A673 (cell line): ENCODE measurements at regions not wholly inside any gene's neighbourhood (a gene's known extent, or its start where the extent isn't known, plus 50 kb on each side); places are given as distances from the start of the nearest gene placed in this dataset.

Experiments
- BruUV-seq: library from RNA; stranded (reverse); fragments of 400-500 nt; replicated peaks from 2 replicates; lab custom pipeline; 2021; lab: Mats Ljungman, UMichigan
- CTCF ChIA-PET: fragments of 300-600 bp; sonication (Branson Sonifier 250); formaldehyde crosslinking; loops from one replicate; lab custom pipeline; 2022; ENCODE audit warnings: antibody characterized with exemption; lab: Charles Lee
- POLR2A ChIA-PET: fragments of 300-600 bp; sonication (Branson Sonifier 250); formaldehyde crosslinking; loops from one replicate; lab custom pipeline; 2022; ENCODE audit warnings: antibody characterized with exemption; ENCODE audit not compliant: low non-redundant PET; lab: Charles Lee
- DNase-seq: peaks from one replicate; pipeline ENCODE4 v3.0.0-alpha.2; 2015; ENCODE audit warnings: low spot score
- H3K27ac ChIP-seq: fragments of 200-600 bp; sonication (generic); 2 replicates; pipeline ENCODE4 v1.5.1; 2016; ENCODE audit warnings: mixed run types, low read depth, mild to moderate bottlenecking, mixed read lengths, antibody characterized with exemption, low read length; ENCODE audit not compliant: poor library complexity, severe bottlenecking
- H3K27me3 ChIP-seq: fragments of 200-600 bp; sonication (generic); replicated peaks from 2 replicates; pipeline ENCODE4 v1.6.1; 2017; ENCODE audit warnings: mixed run types, low read depth, mild to moderate bottlenecking, mixed read lengths, antibody characterized with exemption, low read length; ENCODE audit not compliant: insufficient read depth, poor library complexity
- H3K36me3 ChIP-seq: fragments of 200-600 bp; sonication (generic); 2 replicates; pipeline ENCODE4 v1.6.1; 2016; ENCODE audit warnings: mixed run types, mild to moderate bottlenecking, mixed read lengths, antibody characterized with exemption, low read length; ENCODE audit not compliant: insufficient read depth, poor library complexity, severe bottlenecking
- H3K4me1 ChIP-seq: fragments of 200-600 bp; sonication (generic); 2 replicates; pipeline ENCODE4 v1.6.1; 2017; ENCODE audit warnings: mixed run types, mild to moderate bottlenecking, mixed read lengths, antibody characterized with exemption, low read length; ENCODE audit not compliant: insufficient read depth, poor library complexity, severe bottlenecking
- H3K4me3 ChIP-seq: fragments of 200-600 bp; sonication (generic); 2 replicates; pipeline ENCODE4 v1.5.1; 2016; ENCODE audit warnings: low read depth, mixed run types, mild to moderate bottlenecking, mixed read lengths, low read length; ENCODE audit not compliant: poor library complexity, severe bottlenecking
- H3K9me3 ChIP-seq: fragments of 200-600 bp; sonication (generic); 2 replicates; pipeline ENCODE4 v1.6.1; 2016; ENCODE audit warnings: mixed run types, low read depth, mild to moderate bottlenecking, mixed read lengths, antibody characterized with exemption, low read length; ENCODE audit not compliant: poor library complexity, severe bottlenecking
- EZH2 ChIP-seq: fragments of 200-600 bp; sonication (generic); IDR thresholded peaks from 2 replicates; pipeline ENCODE4 v1.6.1; 2017; ENCODE audit warnings: borderline replicate concordance, low read depth, mild to moderate bottlenecking, mixed read lengths, antibody characterized with exemption, low read length; ENCODE audit not compliant: poor library complexity, severe bottlenecking
- intact Hi-C: fragments of 100-400 bp; cut with micrococcal nuclease; formaldehyde crosslinking; loops from one replicate; pipeline ENCODE4 v1.10.0; 2022; ENCODE audit not compliant: unreplicated experiment
- TF ChIP-seq, protein P1 (sequence below): fragments of 300-800, 200-600 bp; sonication (generic); conservative IDR thresholded peaks from 2 replicates; pipeline ENCODE4 v1.5.1; 2017; ENCODE audit warnings: low read depth, mild to moderate bottlenecking, antibody characterized with exemption, low read length, moderate library complexity, mixed read lengths

DNA sequence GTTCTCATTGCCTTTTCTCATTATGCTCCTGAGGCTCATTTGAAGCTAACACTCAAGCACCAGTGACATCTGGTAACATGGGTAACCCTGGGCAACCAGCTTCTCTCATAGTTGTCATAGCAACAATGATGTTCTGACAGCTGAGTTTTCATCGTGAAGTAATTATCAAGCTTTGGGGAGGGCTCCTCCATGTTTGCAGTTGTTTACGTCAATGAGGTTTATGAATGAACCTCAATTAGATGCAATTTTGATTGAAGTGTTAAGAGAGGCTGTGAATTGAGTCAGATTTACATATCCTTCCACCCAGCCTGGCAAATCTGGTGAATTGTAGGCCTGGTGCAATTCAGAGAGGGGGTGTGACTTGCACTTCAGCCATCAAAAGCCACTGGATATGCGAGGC, 119.3 kb upstream of the CHD2 start:
- no peak for DNase-seq
- Histone ChIP-seq H3K4me3 (no peak overlapping the region), H3K27ac (no peak overlapping the region), H3K9me3 (no peaks in the 10 kb centered on the region), H3K4me1 (no peaks in the 10 kb centered on the region), H3K27me3 (no peaks in the 10 kb centered on the region), H3K36me3 (no peaks in the 10 kb centered on the region)
- POLR2A ChIA-PET: no interaction called here
- TF ChIP-seq, protein P1, sequence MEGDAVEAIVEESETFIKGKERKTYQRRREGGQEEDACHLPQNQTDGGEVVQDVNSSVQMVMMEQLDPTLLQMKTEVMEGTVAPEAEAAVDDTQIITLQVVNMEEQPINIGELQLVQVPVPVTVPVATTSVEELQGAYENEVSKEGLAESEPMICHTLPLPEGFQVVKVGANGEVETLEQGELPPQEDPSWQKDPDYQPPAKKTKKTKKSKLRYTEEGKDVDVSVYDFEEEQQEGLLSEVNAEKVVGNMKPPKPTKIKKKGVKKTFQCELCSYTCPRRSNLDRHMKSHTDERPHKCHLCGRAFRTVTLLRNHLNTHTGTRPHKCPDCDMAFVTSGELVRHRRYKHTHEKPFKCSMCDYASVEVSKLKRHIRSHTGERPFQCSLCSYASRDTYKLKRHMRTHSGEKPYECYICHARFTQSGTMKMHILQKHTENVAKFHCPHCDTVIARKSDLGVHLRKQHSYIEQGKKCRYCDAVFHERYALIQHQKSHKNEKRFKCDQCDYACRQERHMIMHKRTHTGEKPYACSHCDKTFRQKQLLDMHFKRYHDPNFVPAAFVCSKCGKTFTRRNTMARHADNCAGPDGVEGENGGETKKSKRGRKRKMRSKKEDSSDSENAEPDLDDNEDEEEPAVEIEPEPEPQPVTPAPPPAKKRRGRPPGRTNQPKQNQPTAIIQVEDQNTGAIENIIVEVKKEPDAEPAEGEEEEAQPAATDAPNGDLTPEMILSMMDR: no peak
- TF ChIP-seq EZH2: no peak
- CTCF ChIA-PET: interaction anchor here (0.7 kb wide), 1 partner anchor 16 kb away, joined by 6 read pairs; no protein-coding TSS in a partner anchor
- BruUV-seq: no TSS peak
- intact Hi-C loops: no loop called here

DNA sequence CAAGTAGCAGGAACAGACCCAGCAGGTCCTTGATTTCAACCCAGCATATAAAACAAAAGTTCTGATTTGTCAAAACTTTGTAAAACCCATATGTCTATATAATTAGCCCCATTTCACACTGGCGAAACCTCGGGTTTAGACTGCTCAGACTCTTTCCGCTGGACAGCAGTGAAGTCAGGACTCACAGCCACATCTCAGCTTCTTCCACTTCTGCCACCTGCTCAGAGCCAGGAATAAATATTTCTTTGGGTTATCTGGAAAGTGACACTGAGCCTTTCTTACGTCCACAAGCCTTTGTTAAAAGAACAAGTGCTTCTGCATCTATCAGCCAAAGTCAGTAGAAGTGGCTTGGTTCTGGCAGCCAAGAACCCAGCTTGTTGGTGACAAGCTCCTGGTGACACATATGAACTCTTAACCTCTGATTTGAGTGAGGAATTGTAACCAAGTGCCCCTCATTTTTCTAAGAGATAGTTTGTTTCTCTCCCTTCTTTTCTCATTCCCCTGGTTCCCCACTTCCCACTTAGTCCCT, 118.1 kb upstream of the CHD2 start:
- ChIA-PET POLR2A (no interaction called here), CTCF (no interaction called here)
- no peaks in the 10 kb centered on the region for H3K27me3 ChIP-seq
- H3K4me1 ChIP-seq: no peaks in the 10 kb centered on the region
- no peaks in the 10 kb centered on the region for H3K36me3 ChIP-seq
- TF ChIP-seq, protein P1: no peak
- no peak for TF ChIP-seq EZH2
- H3K4me3 ChIP-seq: no peak overlapping the region
- intact Hi-C loops: no loop called here
- BruUV-seq: no TSS peak
- no peaks in the 10 kb centered on the region for H3K9me3 ChIP-seq
- no peak overlapping the region for H3K27ac ChIP-seq
- no peak for DNase-seq

DNA sequence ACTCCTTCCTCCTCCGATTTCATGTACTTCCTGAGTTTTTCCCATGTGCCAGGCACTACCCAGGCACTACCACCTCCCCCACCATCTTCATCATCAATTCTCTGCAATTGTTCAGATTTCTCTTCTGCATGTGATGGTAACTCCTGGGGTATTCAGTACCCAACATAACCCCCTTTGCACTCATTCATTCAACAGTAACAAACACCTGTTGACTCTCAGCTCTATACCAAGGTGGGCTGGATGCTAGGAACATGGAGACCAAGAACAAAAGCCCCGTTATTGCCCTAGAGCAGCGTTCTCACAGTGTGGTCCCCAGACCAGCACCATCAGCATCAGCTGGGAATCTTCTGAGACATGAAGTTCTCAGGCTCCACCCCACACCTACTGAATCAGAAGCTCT, 113.0 kb upstream of the CHD2 start:
- H3K9me3 ChIP-seq: no peaks in the 10 kb centered on the region
- no peak overlapping the region for H3K27ac ChIP-seq
- DNase-seq: no peak
- intact Hi-C loops: no loop called here
- TF ChIP-seq EZH2: no peak
- TF ChIP-seq, protein P1: no peak
- H3K27me3 ChIP-seq: no peaks in the 10 kb centered on the region
- H3K4me3 ChIP-seq: no peak overlapping the region
- no peaks in the 10 kb centered on the region for H3K36me3 ChIP-seq
- no TSS peak for BruUV-seq
- ChIA-PET CTCF (no interaction called here), POLR2A (no interaction called here)
- H3K4me1 ChIP-seq: no peaks in the 10 kb centered on the region
